Thoracic aorta (tissue), 2 donors: ENCODE measurements at regions not wholly inside any gene's neighbourhood (a gene's known extent, or its start where the extent isn't known, plus 50 kb on each side); places are given as distances from the start of the nearest gene placed in this dataset.

Experiments
- ATAC-seq: fragments of 150-250 bp; one replicate; pipeline ENCODE4 v1.8.0; 2017; ENCODE audit warnings: low read depth; ENCODE audit not compliant: insufficient number of reproducible peaks, low FRiP score
- DNase-seq: peaks from one replicate; pipeline ENCODE4 v3.0.0-alpha.2; 2020; ENCODE audit warnings: low spot score
- H3K27ac ChIP-seq, 2 donors: fragments of 200-600 bp; sonication (generic); 1 replicate in 1 of 2; 2 replicates in 1 of 2; pipeline ENCODE4 v1.5.1; 2016; ENCODE audit warnings: mild to moderate bottlenecking in 2 of 2, moderate library complexity in 2 of 2
- H3K27me3 ChIP-seq: fragments of 200-600 bp; sonication (generic); replicated peaks from 2 replicates; pipeline ENCODE4 v1.6.0; 2016; ENCODE audit warnings: mild to moderate bottlenecking; ENCODE audit not compliant: insufficient read depth
- H3K36me3 ChIP-seq: fragments of 200-600 bp; sonication (generic); one replicate; pipeline ENCODE4 v1.5.1; 2016
- H3K4me1 ChIP-seq, 2 donors: fragments of 200-600 bp; sonication (generic); 1 replicate in 1 of 2; 2 replicates in 1 of 2; pipeline versions ENCODE4 v1.5.1 to v1.6.0; 2016; ENCODE audit warnings: low read depth in 2 of 2, mild to moderate bottlenecking in 1 of 2; ENCODE audit not compliant: control insufficient read depth in 1 of 2
- H3K4me3 ChIP-seq: fragments of 200-600 bp; sonication (generic); 2 replicates; pipeline ENCODE4 v1.5.1; 2016; ENCODE audit warnings: mild to moderate bottlenecking
- H3K9me3 ChIP-seq: fragments of 200-600 bp; sonication (generic); 2 replicates; pipeline ENCODE4 v1.5.1; 2016
- TF ChIP-seq, protein P1 (sequence below): fragments of 200-600 bp; sonication (generic); IDR thresholded peaks from one replicate; pipeline ENCODE4 v1.5.1; 2019; ENCODE audit warnings: antibody characterized with exemption

DNA sequence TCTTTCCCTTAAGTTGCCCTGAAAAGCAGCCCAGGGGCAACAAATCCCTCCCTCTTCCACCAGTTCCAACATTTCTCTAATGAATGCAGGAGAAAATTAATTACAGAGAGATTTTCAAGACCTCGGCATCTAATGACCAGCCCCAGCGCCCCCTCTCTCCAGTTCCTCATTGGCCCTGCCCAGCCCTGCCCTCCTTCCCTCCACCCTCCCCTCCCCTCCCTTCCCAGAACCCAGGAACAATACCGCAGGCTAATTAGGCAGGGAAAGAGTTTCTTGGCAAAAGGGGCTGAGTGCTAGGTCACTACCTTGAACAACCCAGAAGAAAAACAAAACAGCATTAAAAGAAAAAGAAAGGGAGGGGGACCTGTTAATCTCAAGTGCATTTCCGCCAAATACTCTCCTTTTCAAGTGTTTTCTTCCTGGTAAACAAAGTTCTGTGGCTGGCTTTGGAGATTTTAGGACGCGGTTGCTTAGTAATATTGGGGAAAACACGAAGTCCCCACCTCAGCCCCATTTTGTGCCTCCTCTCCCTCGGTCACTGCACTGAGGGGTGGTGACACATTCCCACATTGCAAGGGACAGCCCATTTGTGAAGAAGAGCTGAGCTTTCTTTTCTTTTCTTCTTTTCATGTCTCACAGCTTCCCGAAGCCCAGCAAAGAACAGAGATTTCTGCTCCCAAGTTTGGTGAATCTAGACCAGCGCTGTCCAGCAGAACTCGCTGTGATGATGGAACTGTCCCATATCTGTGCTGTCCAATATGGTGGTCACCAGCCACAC is 215.4 kb downstream of the SOX9 start:
- peaks cover 4 to 15% of the 10 kb centered on the region in 2 donors for H3K4me1 ChIP-seq
- no peak for DNase-seq
- no peak for ATAC-seq
- H3K9me3 ChIP-seq, result no peaks in the 10 kb centered on the region
- H3K36me3 ChIP-seq, result no peaks in the 10 kb centered on the region
- no peak overlapping the region for H3K27ac ChIP-seq
- TF ChIP-seq, protein P1, sequence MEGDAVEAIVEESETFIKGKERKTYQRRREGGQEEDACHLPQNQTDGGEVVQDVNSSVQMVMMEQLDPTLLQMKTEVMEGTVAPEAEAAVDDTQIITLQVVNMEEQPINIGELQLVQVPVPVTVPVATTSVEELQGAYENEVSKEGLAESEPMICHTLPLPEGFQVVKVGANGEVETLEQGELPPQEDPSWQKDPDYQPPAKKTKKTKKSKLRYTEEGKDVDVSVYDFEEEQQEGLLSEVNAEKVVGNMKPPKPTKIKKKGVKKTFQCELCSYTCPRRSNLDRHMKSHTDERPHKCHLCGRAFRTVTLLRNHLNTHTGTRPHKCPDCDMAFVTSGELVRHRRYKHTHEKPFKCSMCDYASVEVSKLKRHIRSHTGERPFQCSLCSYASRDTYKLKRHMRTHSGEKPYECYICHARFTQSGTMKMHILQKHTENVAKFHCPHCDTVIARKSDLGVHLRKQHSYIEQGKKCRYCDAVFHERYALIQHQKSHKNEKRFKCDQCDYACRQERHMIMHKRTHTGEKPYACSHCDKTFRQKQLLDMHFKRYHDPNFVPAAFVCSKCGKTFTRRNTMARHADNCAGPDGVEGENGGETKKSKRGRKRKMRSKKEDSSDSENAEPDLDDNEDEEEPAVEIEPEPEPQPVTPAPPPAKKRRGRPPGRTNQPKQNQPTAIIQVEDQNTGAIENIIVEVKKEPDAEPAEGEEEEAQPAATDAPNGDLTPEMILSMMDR, result no peak
- no peak overlapping the region for H3K4me3 ChIP-seq
- H3K27me3 ChIP-seq, result no peaks in the 10 kb centered on the region

DNA sequence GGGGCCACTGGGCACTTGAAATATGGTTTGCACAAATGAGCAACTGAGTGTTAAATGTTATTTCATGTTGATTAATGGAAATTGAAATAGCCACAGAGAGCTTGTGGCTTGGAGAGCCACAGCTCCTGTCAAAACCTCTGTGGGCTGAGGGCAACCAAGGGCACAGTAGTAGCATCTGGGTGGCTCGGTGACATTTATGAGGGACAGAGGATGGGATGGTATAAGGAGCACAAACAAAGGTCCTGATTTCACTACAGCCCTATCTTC is 215.9 kb downstream of the SOX9 start:
- no peak for ATAC-seq

DNA sequence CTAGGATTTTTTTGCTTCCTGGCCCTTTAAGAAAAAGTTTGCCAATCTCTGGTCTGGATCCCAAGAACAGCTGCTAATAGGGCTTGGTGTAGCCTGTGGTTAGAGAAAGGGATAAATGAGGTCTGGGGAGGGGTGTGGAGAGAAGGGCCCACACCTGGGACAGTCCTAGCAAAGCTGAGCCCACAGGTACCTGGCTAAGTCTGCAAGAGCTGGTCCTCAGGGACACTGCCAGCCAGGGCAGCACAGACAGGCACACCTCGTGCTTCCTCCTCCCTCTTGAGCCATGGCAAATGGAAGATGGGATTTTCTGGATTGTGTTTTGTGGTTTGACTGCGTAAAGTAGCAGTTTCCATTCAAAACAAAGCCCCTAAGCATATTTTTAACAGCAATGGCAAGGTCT is 217.5 kb downstream of the SOX9 start:
- ATAC-seq (no peak), DNase-seq (no peak)
- H3K36me3 ChIP-seq, result no peaks in the 10 kb centered on the region
- no peak overlapping the region for H3K4me3 ChIP-seq
- H3K9me3 ChIP-seq, result no peaks in the 10 kb centered on the region
- H3K27me3 ChIP-seq, result no peaks in the 10 kb centered on the region
- H3K27ac ChIP-seq, result no peak overlapping the region
- H3K4me1 ChIP-seq, result peaks cover 4 to 15% of the 10 kb centered on the region in 2 donors
- TF ChIP-seq, protein P1, result no peak

More for the DNA sequence above, 215.9 kb downstream of the SOX9 start:
- Histone ChIP-seq H3K36me3 (no peaks in the 10 kb centered on the region), H3K27ac (no peak overlapping the region), H3K4me1 (peaks cover 4 to 15% of the 10 kb centered on the region in 2 donors), H3K4me3 (no peak overlapping the region), H3K27me3 (no peaks in the 10 kb centered on the region), H3K9me3 (no peaks in the 10 kb centered on the region)
- no peak for DNase-seq
- TF ChIP-seq, protein P1, result no peak

DNA sequence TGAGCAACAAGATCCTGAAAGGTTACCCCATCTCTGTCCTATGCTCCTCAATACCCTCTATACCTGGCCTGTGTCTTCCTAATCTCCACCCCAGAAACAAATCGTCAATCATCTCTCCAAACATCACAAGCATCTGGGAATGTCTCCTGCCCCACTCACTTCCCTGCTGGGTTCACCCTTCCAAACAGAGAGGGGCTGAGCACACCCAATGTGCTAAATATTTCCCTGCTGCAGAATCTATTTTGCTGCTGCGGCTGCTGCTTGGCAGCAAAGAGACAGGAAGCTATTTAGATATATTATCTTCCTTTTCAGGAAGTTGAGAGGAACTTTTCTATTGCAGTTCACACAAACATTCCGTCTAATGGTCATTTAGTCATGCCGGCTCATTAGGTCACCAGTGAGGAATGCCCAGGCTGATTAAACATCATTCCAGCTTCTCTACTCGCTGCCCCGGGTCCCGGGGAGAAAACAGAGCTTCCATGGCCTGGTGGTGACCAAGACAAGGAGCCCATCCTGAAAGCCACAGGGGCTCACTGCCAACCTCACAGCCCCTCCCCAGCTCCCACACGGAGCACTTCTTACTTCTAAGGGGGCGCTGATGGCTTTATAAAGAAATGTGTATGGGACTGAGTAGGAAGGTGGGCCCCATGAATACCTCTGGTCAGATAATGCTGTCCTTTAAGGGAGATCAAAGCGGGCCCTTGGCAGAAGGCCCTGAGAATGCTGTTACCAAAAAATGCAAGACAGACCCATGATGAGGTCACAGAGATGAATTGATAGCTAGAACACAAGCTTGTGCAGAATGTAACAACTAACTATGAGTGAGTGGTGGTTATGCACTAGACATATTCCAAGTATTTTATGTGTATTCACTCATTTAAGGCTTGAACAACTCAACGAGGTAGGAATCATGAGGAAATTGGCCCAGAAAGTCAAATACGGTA is 218.3 kb downstream of the SOX9 start:
- H3K27ac ChIP-seq, result no peak overlapping the region
- H3K9me3 ChIP-seq, result no peaks in the 10 kb centered on the region
- peak; percentile 52 for ATAC-seq
- H3K4me1 ChIP-seq, result peaks cover 4 to 15% of the 10 kb centered on the region in 2 donors
- TF ChIP-seq, protein P1, result no peak
- H3K36me3 ChIP-seq, result no peaks in the 10 kb centered on the region
- H3K27me3 ChIP-seq, result no peaks in the 10 kb centered on the region
- no peak for DNase-seq
- no peak overlapping the region for H3K4me3 ChIP-seq

DNA sequence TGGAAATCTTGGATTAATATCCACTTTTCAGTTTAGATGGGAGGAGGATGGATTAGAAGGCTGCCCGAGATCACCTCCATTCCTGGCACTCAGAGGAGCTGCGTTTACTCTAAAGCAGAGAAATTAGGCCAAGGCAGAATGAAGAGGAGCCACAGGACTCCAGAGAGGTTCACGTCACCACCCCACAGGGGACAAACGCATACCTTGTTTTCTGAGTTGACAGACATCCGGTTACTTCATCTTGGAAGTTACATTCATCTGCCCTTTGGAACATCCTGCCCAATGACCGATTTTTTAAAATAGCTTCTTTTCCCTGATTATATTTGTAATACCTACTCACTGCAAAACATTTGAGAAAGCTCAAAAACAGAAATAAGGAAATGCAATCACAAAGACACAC is 220.0 kb downstream of the SOX9 start:
- ATAC-seq (no peak), DNase-seq (no peak)
- Histone ChIP-seq H3K4me3 (no peak overlapping the region), H3K9me3 (no peaks in the 10 kb centered on the region), H3K27ac (no peak overlapping the region), H3K4me1 (peaks cover 4 to 15% of the 10 kb centered on the region in 2 donors), H3K36me3 (no peaks in the 10 kb centered on the region), H3K27me3 (no peaks in the 10 kb centered on the region)
- TF ChIP-seq, protein P1, result no peak
